ENCODE measurements at regions not wholly inside any gene's neighbourhood (a gene's known extent, or its start where the extent isn't known, plus 50 kb on each side); places are given as distances from the start of the nearest gene placed in this dataset.

DNA sequence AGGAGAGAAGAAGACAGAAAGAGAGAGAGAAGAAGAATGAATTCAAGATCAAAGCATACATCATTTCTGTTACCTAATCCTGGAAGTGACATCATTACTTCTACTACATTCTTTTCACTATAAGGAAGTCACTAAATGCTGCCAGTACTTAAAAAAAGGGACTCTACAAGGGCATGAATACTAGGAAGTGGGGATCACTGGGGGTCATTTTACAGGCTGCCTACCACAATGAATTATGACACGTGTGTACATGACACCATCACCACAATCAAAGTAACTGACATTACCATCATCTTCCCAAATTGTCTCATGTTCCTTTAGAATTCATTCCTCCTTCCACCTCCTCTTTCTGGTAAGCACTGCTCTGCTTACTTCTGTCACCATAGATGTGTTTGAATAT is 227.0 kb downstream of the CPE start:
- Histone ChIP-seq H3K36me3 (ENCODE audit: control insufficient read depth, insufficient read depth, low read length) (no peaks in the 10 kb centered on the region), H3K27me3 (ENCODE audit: control insufficient read depth, insufficient read depth, low read length) (no peaks in the 10 kb centered on the region), H3K9me3 (ENCODE audit: control insufficient read depth, insufficient read depth, low read depth, low read length) (no peaks in the 10 kb centered on the region), H3K27ac (ENCODE audit: low read length) (no peak overlapping the region), H3K4me3 (ENCODE audit: low read depth in 2 of 2, low read length in 2 of 2) (no peak overlapping the region), H3K4me1 (ENCODE audit: control insufficient read depth, insufficient read depth, low read length) (no peaks in the 10 kb centered on the region)
- ATAC-seq (no peak), DNase-seq (ENCODE audit: low read depth, low spot score) (no peak)
- TF ChIP-seq SIN3A (IDR thresholded peaks at IDR 0.05; ENCODE audit: borderline replicate concordance, insufficient read depth, low read depth, low read length) (no peak), TCF7L2 (IDR thresholded peaks at IDR 0.05; ENCODE audit: low read depth, low read length) (no peak), POLR2AphosphoS5 (IDR thresholded peaks at IDR 0.05; ENCODE audit: low read depth, low read length) (no peak)
- TF ChIP-seq, protein P1, sequence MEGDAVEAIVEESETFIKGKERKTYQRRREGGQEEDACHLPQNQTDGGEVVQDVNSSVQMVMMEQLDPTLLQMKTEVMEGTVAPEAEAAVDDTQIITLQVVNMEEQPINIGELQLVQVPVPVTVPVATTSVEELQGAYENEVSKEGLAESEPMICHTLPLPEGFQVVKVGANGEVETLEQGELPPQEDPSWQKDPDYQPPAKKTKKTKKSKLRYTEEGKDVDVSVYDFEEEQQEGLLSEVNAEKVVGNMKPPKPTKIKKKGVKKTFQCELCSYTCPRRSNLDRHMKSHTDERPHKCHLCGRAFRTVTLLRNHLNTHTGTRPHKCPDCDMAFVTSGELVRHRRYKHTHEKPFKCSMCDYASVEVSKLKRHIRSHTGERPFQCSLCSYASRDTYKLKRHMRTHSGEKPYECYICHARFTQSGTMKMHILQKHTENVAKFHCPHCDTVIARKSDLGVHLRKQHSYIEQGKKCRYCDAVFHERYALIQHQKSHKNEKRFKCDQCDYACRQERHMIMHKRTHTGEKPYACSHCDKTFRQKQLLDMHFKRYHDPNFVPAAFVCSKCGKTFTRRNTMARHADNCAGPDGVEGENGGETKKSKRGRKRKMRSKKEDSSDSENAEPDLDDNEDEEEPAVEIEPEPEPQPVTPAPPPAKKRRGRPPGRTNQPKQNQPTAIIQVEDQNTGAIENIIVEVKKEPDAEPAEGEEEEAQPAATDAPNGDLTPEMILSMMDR (IDR thresholded peaks at IDR 0.05) = no peak
- TF ChIP-seq, protein P2, sequence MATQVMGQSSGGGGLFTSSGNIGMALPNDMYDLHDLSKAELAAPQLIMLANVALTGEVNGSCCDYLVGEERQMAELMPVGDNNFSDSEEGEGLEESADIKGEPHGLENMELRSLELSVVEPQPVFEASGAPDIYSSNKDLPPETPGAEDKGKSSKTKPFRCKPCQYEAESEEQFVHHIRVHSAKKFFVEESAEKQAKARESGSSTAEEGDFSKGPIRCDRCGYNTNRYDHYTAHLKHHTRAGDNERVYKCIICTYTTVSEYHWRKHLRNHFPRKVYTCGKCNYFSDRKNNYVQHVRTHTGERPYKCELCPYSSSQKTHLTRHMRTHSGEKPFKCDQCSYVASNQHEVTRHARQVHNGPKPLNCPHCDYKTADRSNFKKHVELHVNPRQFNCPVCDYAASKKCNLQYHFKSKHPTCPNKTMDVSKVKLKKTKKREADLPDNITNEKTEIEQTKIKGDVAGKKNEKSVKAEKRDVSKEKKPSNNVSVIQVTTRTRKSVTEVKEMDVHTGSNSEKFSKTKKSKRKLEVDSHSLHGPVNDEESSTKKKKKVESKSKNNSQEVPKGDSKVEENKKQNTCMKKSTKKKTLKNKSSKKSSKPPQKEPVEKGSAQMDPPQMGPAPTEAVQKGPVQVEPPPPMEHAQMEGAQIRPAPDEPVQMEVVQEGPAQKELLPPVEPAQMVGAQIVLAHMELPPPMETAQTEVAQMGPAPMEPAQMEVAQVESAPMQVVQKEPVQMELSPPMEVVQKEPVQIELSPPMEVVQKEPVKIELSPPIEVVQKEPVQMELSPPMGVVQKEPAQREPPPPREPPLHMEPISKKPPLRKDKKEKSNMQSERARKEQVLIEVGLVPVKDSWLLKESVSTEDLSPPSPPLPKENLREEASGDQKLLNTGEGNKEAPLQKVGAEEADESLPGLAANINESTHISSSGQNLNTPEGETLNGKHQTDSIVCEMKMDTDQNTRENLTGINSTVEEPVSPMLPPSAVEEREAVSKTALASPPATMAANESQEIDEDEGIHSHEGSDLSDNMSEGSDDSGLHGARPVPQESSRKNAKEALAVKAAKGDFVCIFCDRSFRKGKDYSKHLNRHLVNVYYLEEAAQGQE (IDR thresholded peaks at IDR 0.05; ENCODE audit: insufficient read depth in 1 of 2, low read depth in 2 of 2, low read length in 1 of 2) = no peak
- BruUV-seq (replicated peaks) = no TSS peak
- CTCF ChIA-PET = no interaction called here
- in situ Hi-C loops (cut with HindIII; ENCODE audit: low pct_unique_long_range_greater_than_20kb, low sequenced_read_pairs) = no loop called here
- POLR2A ChIA-PET = no interaction called here
- intact Hi-C loops (cut with micrococcal nuclease; ENCODE audit: unreplicated experiment) = no loop called here

GRCh38 chr4:165606465-165607205 is 227.8 kb downstream of the CPE start:
- in situ Hi-C loops (cut with HindIII; ENCODE audit: low pct_unique_long_range_greater_than_20kb, low sequenced_read_pairs) = no loop called here

More at GRCh38 chr4:165606465-165607205, 227.8 kb downstream of the CPE start:
- ChIA-PET CTCF (no interaction called here), POLR2A (no interaction called here)
- TF ChIP-seq TCF7L2 (IDR thresholded peaks at IDR 0.05; ENCODE audit: low read depth, low read length) (no peak), POLR2AphosphoS5 (IDR thresholded peaks at IDR 0.05; ENCODE audit: low read depth, low read length) (no peak), SIN3A (IDR thresholded peaks at IDR 0.05; ENCODE audit: borderline replicate concordance, insufficient read depth, low read depth, low read length) (no peak)
- TF ChIP-seq, protein P1 (IDR thresholded peaks at IDR 0.05) = no peak
- TF ChIP-seq, protein P2 (IDR thresholded peaks at IDR 0.05; ENCODE audit: insufficient read depth in 1 of 2, low read depth in 2 of 2, low read length in 1 of 2) = no peak
- DNase-seq (ENCODE audit: low read depth, low spot score) (no peak), ATAC-seq (no peak)
- Histone ChIP-seq H3K27me3 (ENCODE audit: control insufficient read depth, insufficient read depth, low read length) (no peaks in the 10 kb centered on the region), H3K4me1 (ENCODE audit: control insufficient read depth, insufficient read depth, low read length) (no peaks in the 10 kb centered on the region), H3K36me3 (ENCODE audit: control insufficient read depth, insufficient read depth, low read length) (no peaks in the 10 kb centered on the region), H3K9me3 (ENCODE audit: control insufficient read depth, insufficient read depth, low read depth, low read length) (no peaks in the 10 kb centered on the region), H3K27ac (ENCODE audit: low read length) (no peak overlapping the region), H3K4me3 (ENCODE audit: low read depth in 2 of 2, low read length in 2 of 2) (no peak overlapping the region)
- no TSS peak for BruUV-seq (replicated peaks)
- intact Hi-C loops (cut with micrococcal nuclease; ENCODE audit: unreplicated experiment) = no loop called here
